ENCODE measurements at regions not wholly inside any gene's neighbourhood (a gene's known extent, or its start where the extent isn't known, plus 50 kb on each side); places are given as distances from the start of the nearest gene placed in this dataset.
"Not testable (repeated sequence)": the region's sequence is repeated elsewhere in the genome, so short reads cannot be mapped to it uniquely, and the experiment has no call there.

DNA sequence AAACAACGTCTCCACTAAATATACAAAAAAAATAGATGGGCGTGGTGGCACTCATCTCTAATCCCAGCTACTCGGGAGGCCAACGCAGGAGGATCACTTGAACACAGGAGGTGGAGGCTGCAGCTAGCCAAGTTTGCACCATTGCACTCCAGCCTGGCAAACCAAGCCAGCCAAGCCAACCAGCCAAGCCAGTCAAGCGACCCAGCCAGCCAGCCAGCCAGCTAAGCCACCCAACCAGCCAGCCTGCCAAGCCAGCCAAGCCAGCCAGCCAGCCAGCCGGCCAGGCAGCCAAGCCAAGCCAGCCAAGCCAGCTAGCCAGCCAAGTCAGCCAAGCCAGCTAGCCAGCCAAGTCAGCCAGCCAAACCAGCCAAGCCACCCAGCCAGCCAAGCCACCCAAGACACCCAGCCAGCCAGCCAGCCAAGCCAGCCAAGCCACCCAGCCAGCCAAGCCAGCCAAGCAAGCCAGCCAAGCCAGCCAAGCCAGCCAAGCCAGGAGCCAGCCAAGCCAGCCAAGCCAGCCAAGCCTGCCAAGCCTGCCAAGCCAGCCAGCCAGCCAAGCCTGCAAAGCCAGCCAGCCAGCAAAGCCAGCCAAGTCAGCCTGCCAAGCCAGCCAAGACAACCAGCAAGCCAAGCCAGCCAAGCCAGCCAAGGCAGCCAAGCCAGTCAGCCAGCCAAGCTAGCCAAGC lies 342.2 kb upstream of the PLGLB2 start:
- H3K4me3 ChIP-seq; intact Hi-C loops (cut with DNase I); H3K27me3 ChIP-seq; H3K27ac ChIP-seq; H3K36me3 ChIP-seq (replicated peaks in 1 of 2); H3K9me3 ChIP-seq (replicated peaks in 1 of 3); H3K4me1 ChIP-seq (replicated peaks in 1 of 2): not testable (repeated sequence)
- 78 to 88% (median 81%) methylated on average over 3 to 4 of the region's 6 CpGs for WGBS, 4 donors
- DNase-seq: peak in 1 of 7 donors; percentile 4

DNA sequence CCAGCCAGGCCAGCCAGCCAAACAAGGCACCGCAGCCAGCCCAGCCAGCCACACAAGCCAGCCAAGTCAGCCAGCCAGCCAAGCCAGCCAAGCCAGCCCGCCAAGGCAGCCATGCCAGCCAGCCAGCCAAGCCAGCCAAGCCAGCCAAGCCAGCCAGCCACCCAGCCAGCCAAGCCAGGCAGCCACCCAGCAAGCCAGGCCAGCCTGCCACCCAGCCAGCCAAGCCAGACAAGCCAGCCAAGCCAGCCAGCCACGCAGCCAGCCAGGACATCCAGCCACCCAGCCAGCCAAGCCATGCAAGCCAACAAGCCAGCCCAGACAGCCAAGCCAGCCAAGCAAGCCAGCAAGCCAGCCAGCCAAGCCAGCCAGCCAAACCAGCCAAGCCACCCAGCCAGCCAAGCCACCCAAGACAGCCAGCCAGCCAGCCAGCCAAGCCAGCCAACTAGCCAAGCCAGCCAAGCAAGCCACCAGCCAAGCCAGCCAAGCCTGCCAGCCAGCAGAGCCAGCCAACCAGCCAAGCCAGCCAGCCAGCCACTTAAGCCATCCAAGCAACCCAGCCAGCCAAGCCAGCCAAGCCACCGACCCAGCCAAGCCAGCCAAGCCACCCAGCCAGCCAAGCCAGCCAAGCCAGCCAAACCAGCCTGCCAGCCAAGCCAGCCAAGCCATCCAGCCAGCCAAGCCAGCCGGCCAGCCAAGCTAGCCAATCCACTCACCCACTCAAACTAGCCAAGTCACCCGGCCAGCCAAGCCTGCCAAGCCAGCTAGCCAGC lies 341.3 kb upstream of the PLGLB2 start:
- H3K4me1 ChIP-seq (replicated peaks in 1 of 2); H3K4me3 ChIP-seq; intact Hi-C loops (cut with DNase I); H3K36me3 ChIP-seq (replicated peaks in 1 of 2); H3K27ac ChIP-seq; H3K27me3 ChIP-seq; H3K9me3 ChIP-seq (replicated peaks in 1 of 3): not testable (repeated sequence)
- WGBS, 4 donors: 80 to 100% (median 87%) methylated on average over 1 to 4 of the region's 6 CpGs
- peak in 1 of 7 donors; percentile 4 for DNase-seq

DNA sequence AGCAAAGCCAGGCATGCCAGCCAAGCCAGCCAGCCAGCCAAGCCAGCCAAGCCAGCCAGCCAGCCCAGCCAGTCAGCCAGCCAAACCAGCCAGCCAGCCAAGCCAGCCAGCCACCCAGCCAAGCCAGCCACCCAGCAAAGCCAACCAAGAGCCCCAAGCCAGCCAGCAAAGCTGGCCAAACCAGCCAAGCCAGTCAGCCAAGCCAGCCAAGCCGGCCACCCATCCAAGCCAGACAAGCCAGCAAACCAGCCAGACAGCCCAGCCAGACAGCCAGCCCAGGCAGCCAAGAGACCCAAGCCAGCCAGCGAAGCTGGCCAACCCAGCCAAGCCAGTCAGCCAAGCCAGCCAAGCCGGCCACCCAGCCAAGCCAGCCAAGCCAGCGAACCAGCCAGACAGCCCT lies 338.3 kb upstream of the PLGLB2 start:
- H3K27me3 ChIP-seq; H3K9me3 ChIP-seq (replicated peaks in 1 of 3); H3K4me1 ChIP-seq (replicated peaks in 1 of 2); intact Hi-C loops (cut with DNase I); H3K4me3 ChIP-seq; H3K36me3 ChIP-seq (replicated peaks in 1 of 2); H3K27ac ChIP-seq: not testable (repeated sequence)
- 83 to 88% methylated on average over 2 of the region's 4 CpGs; no CpG with 5 or more reads in 2 of the 4 donors for WGBS, 4 donors
- DNase-seq: peak in 1 of 7 donors; percentile 3

DNA sequence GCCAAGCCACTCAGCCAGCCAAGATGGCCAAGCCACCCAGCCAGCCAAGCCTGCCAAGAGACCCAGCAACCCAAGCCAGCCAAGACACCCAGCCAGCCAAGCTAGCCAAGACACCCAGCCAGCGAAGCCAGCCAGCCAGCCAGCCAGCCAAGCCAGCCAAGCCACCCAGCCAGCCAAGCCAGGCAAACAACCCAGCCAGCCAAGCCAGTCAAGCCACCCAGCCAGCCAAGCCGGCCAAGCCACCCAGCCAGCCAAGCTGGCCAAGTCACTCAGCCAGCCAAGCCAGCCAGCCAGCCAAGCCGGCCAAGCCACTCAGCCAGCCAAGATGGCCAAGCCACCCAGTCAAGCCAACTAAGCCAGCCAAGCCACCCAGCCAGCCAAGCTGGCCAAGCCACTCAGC lies 337.5 kb upstream of the PLGLB2 start:
- H3K36me3 ChIP-seq (replicated peaks in 1 of 2); intact Hi-C loops (cut with DNase I); H3K27ac ChIP-seq; H3K4me1 ChIP-seq (replicated peaks in 1 of 2); H3K27me3 ChIP-seq; H3K9me3 ChIP-seq (replicated peaks in 1 of 3); H3K4me3 ChIP-seq: not testable (repeated sequence)
- WGBS, 4 donors: 89 to 91% methylated on average over 3 of the region's 3 CpGs; no CpG with 5 or more reads in 2 of the 4 donors
- DNase-seq: peak in 1 of 7 donors; percentile 4

DNA sequence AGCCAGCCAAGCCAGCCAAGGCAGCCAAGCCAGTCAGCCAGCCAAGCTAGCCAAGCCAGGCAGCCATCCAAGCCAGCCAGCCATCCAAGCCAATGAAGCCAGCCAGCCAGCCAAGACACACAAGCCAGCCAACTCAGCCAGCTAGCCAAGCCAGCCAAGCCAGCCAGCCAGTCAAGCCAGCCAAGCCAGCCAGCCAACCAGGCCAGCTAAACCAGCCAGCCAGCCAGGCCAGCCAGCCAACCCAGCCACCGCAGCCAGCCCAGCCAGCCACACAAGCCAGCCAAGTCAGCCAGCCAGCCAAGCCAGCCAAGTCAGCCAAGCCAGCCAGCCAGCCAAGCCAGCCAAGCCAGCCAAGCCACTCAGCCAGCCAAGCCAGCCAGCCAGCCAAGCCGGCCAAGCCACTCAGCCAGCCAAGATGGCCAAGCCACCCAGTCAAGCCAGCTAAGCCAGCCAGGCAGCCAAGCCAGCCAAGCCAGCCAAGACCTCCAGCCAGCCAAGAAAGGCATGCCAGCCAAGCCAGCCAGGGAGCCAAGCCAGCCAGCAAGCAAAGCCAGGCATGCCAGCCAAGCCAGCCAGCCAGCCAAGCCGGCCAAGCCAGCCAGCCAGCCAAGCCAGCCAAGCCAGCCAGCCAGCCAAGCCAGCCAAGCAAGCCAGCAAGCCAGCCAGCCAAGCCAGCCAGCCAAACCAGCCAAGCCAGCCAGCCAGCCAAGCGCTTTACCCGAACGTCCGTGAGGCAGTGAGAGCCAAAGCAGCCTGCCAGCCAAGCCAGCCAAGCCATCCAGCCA lies 335.7 kb upstream of the PLGLB2 start:
- H3K27me3 ChIP-seq; H3K9me3 ChIP-seq (replicated peaks in 1 of 3); H3K36me3 ChIP-seq (replicated peaks in 1 of 2); H3K27ac ChIP-seq; H3K4me3 ChIP-seq; H3K4me1 ChIP-seq (replicated peaks in 1 of 2); intact Hi-C loops (cut with DNase I): not testable (repeated sequence)
- peak in 1 of 7 donors; percentile 36 for DNase-seq
- 79 to 100% (median 93%) methylated on average over 1 to 3 of the region's 7 CpGs; no CpG with 5 or more reads in 1 of the 4 donors for WGBS, 4 donors

DNA sequence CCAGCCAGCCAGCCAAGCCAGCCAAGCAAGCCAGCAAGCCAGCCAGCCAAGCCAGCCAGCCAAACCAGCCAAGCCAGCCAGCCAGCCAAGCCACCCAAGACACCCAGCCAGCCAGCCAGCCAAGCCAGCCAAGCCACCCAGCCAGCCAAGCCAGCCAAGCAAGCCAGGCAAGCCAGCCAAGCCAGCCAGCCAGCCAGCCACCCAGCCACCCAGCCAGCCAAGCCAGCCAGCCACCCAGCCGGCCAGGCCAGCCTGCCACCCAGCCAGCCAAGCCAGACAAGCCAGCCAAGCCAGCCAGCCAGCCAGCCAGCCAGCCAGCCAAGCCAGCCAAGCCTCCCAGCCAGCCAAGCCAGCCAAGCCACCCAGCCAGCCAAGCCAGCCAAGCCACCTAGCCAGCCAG lies 333.6 kb upstream of the PLGLB2 start:
- intact Hi-C loops (cut with DNase I); H3K4me3 ChIP-seq; H3K36me3 ChIP-seq (replicated peaks in 1 of 2); H3K4me1 ChIP-seq (replicated peaks in 1 of 2); H3K27me3 ChIP-seq; H3K9me3 ChIP-seq (replicated peaks in 1 of 3); H3K27ac ChIP-seq: not testable (repeated sequence)
- peak in 1 of 7 donors; percentile 15 for DNase-seq
- 50 to 63% (median 56%) methylated on average over 1 of the region's 1 CpG; no CpG with 5 or more reads in 1 of the 4 donors for WGBS, 4 donors

DNA sequence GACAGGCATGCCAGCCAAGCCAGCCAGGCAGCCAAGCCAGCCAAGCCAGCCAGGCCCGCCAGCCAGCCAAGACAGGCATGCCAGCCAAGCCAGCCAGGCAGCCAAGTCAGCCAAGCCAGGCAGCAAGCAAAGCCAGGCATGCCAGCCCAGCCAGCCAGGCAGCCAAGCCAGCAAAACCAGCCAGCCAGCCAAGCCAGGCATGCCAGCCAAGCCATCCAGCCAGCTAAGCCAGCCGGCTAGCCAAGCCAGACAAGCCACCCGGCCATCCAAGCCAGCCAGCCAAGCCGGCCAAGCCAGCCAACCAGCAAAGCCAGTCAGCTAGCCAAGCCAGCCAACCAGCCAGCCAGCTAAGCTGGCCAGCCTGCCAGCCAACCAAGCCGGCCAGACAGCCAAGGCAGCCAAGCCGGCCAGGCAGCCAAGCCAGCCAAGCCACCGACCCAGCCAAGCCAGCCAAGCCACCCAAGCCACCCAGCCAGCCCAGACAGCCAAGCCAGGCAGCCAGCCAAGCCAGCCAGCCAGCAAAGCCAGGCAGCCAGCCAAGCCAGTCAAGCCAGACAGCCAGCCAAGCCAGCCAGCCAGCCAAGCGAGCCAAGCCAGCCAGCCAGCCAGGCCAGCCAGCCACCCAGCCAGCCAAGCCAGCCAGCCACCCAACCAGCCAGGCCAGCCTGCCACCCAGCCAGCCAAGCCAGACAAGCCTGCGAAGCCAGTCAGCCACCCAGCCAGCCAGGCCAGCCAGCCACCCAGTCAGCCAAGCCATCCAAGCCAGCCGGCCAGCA lies 332.9 kb upstream of the PLGLB2 start:
- intact Hi-C loops (cut with DNase I); H3K27ac ChIP-seq; H3K9me3 ChIP-seq (replicated peaks in 1 of 3); H3K4me1 ChIP-seq (replicated peaks in 1 of 2); H3K36me3 ChIP-seq (replicated peaks in 1 of 2); H3K27me3 ChIP-seq; H3K4me3 ChIP-seq: not testable (repeated sequence)
- peak in 1 of 7 donors; percentile 22 for DNase-seq
- 77 to 84% methylated on average over 8 to 9 of the region's 10 CpGs; no CpG with 5 or more reads in 2 of the 4 donors for WGBS, 4 donors

DNA sequence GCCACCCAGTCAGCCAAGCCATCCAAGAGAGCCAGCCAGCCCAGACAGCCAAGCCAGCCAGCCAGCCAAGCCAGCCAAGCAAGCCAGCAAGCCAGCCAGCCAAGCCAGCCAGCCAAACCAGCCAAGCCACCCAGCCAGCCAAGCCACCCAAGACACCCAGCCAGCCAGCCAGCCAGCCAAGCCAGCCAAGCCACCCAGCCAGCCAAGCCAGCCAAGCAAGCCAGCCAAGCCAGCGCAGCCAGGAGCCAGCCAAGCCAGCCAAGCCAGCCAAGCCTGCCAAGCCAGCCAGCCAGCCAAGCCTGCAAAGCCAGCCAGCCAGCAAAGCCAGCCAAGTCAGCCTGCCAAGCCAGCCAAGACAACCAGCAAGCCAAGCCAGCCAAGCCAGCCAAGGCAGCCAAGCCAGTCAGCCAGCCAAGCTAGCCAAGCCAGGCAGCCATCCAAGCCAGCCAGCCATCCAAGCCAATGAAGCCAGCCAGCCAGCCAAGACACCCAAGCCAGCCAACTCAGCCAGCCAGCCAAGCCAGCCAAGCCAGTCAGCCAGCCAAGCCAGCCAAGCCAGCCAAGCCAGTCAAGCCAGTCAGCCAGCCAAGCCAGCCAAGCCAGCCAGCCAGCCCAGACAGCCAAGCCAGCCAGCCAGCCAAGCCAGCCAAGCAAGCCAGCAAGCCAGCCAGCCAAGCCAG lies 332.2 kb upstream of the PLGLB2 start:
- H3K27ac ChIP-seq; H3K36me3 ChIP-seq (replicated peaks in 1 of 2); H3K4me1 ChIP-seq (replicated peaks in 1 of 2); H3K4me3 ChIP-seq; H3K9me3 ChIP-seq (replicated peaks in 1 of 3); H3K27me3 ChIP-seq; intact Hi-C loops (cut with DNase I): not testable (repeated sequence)
- whole genome bisulfite sequencing, 4 donors: 40 to 78% (median 59%) methylated on average over 1 of the region's 1 CpG; no CpG with 5 or more reads in 1 of the 4 donors
- peak in 1 of 7 donors; percentile 46 for DNase-seq

DNA sequence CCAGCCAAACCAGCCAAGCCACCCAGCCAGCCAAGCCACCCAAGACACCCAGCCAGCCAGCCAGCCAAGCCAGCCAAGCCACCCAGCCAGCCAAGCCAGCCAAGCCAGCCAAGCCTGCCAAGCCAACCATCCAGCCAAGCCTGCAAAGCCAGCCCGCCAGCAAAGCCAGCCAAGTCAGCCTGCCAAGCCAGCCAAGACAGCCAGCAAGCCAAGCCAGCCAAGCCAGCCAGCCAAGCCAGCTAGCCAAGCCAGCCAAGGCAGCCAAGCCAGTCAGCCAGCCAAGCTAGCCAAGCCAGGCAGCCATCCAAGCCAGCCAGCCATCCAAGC lies 331.7 kb upstream of the PLGLB2 start:
- H3K9me3 ChIP-seq (replicated peaks in 1 of 3); DNase-seq; H3K4me1 ChIP-seq (replicated peaks in 1 of 2); H3K4me3 ChIP-seq; H3K27ac ChIP-seq; H3K36me3 ChIP-seq (replicated peaks in 1 of 2); intact Hi-C loops (cut with DNase I); H3K27me3 ChIP-seq: not testable (repeated sequence)
- 86 to 93% (median 93%) methylated on average over 1 of the region's 1 CpG; no CpG with 5 or more reads in 1 of the 4 donors for WGBS, 4 donors

DNA sequence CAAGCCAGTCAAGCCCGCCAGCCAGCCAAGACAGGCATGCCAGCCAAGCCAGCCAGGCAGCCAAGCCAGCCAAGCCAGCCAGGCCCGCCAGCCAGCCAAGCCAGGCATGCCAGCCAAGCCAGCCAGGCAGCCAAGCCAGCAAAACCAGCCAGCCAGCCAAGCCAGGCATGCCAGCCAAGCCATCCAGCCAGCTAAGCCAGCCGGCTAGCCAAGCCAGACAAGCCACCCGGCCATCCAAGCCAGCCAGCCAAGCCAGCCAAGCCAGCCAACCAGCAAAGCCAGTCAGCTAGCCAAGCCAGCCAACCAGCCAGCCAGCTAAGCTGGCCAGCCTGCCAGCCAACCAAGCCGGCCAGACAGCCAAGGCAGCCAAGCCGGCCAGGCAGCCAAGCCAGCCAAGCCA lies 330.7 kb upstream of the PLGLB2 start:
- H3K4me3 ChIP-seq; intact Hi-C loops (cut with DNase I); H3K4me1 ChIP-seq (replicated peaks in 1 of 2); DNase-seq; H3K27me3 ChIP-seq; H3K36me3 ChIP-seq (replicated peaks in 1 of 2); H3K27ac ChIP-seq; H3K9me3 ChIP-seq (replicated peaks in 1 of 3): not testable (repeated sequence)
- WGBS, 4 donors: 86 to 92% methylated on average over 3 of the region's 6 CpGs; no CpG with 5 or more reads in 2 of the 4 donors
